CD4-positive, alpha-beta T cell treated with Interferon gamma for 1 hour (primary cell): ENCODE measurements at regions not wholly inside any gene's neighbourhood (a gene's known extent, or its start where the extent isn't known, plus 50 kb on each side); places are given as distances from the start of the nearest gene placed in this dataset.

ENCODE experiments used
- DNase-seq: peaks from one replicate; pipeline ENCODE4 v3.0.0-alpha.2; 2020

- DNase-seq, result no peak
Measured at GRCh38 chr3:70899816-70900215, 587.4 kb upstream of the MDFIC2 start.

- no peak for DNase-seq
Measured at GRCh38 chr3:70890020-70890394, 577.6 kb upstream of the MDFIC2 start.

- no peak for DNase-seq
Measured at GRCh38 chr3:70889162-70890019, 577.0 kb upstream of the MDFIC2 start.

- no peak for DNase-seq
Measured at GRCh38 chr3:70885636-70886035, 573.2 kb upstream of the MDFIC2 start.

- no peak for DNase-seq
Measured at GRCh38 chr3:70882104-70882503, 569.7 kb upstream of the MDFIC2 start.

- DNase-seq, result no peak
Measured at GRCh38 chr3:70880421-70880820, 568.0 kb upstream of the MDFIC2 start.

- no peak for DNase-seq
Measured at GRCh38 chr3:70876154-70876553, 563.7 kb upstream of the MDFIC2 start.

GRCh38 chr3:70874196-70874595, 561.8 kb upstream of the MDFIC2 start:
- no peak for DNase-seq

- DNase-seq, result no peak
Measured at GRCh38 chr3:70873686-70874085, 561.2 kb upstream of the MDFIC2 start.

- DNase-seq, result no peak
Measured at GRCh38 chr3:70871909-70872656, 559.6 kb upstream of the MDFIC2 start.

GRCh38 chr3:70870576-70870975, 558.1 kb upstream of the MDFIC2 start:
- DNase-seq, result no peak

- no peak for DNase-seq
Measured at GRCh38 chr3:70868561-70868960, 556.1 kb upstream of the MDFIC2 start.

- DNase-seq, result no peak
Measured at GRCh38 chr3:70863049-70863448, 550.6 kb upstream of the MDFIC2 start.

- no peak for DNase-seq
Measured at GRCh38 chr3:70861855-70862254, 549.4 kb upstream of the MDFIC2 start.

- no peak for DNase-seq
Measured at GRCh38 chr3:70861234-70861633, 548.8 kb upstream of the MDFIC2 start.

GRCh38 chr3:70857916-70858315, 545.5 kb upstream of the MDFIC2 start:
- DNase-seq, result no peak

- no peak for DNase-seq
Measured at GRCh38 chr3:70856414-70857162, 544.1 kb upstream of the MDFIC2 start.

GRCh38 chr3:70855149-70855548, 542.7 kb upstream of the MDFIC2 start:
- no peak for DNase-seq

- no peak for DNase-seq
Measured at GRCh38 chr3:70854108-70854507, 541.7 kb upstream of the MDFIC2 start.

- DNase-seq, result no peak
Measured at GRCh38 chr3:70853161-70853944, 540.9 kb upstream of the MDFIC2 start.

GRCh38 chr3:70849911-70850699, 537.7 kb upstream of the MDFIC2 start:
- DNase-seq, result no peak
